ENCODE measurements at regions not wholly inside any gene's neighbourhood (a gene's known extent, or its start where the extent isn't known, plus 50 kb on each side); places are given as distances from the start of the nearest gene placed in this dataset.

DNA sequence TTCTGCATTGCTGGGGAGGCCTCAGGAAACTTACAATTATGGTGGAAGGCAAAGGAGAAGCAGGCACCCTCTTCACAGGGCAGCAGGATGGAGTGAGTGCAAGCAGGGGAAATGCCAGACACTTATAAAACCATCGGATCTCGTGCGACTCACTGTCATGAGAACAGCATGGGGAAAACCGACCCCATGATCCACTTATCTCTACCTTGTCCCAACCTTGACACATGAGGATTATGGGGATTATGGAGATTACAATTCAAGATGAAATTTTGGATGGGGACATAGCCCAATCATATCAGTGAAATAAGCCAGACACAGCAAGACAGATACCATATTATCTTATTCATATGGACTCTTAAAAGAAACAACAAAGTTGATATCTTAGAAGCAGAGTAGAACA, 134.9 kb downstream of the C4orf33 start:
- TF ChIP-seq POLR2A (IDR thresholded peaks at IDR 0.05) = no peak
- TF ChIP-seq, protein P1, sequence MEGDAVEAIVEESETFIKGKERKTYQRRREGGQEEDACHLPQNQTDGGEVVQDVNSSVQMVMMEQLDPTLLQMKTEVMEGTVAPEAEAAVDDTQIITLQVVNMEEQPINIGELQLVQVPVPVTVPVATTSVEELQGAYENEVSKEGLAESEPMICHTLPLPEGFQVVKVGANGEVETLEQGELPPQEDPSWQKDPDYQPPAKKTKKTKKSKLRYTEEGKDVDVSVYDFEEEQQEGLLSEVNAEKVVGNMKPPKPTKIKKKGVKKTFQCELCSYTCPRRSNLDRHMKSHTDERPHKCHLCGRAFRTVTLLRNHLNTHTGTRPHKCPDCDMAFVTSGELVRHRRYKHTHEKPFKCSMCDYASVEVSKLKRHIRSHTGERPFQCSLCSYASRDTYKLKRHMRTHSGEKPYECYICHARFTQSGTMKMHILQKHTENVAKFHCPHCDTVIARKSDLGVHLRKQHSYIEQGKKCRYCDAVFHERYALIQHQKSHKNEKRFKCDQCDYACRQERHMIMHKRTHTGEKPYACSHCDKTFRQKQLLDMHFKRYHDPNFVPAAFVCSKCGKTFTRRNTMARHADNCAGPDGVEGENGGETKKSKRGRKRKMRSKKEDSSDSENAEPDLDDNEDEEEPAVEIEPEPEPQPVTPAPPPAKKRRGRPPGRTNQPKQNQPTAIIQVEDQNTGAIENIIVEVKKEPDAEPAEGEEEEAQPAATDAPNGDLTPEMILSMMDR (IDR thresholded peaks at IDR 0.05) = no peak
- TF ChIP-seq POLR2AphosphoS5 (IDR thresholded peaks at IDR 0.05) = no peak
